Activated CD4-positive, alpha-beta T cell treated with anti-CD3 and anti-CD28 coated beads, Interleukin-2, amount 10 ng/mL, durations not matched to agents 24 days and 14 days (primary cell): ENCODE measurements at regions not wholly inside any gene's neighbourhood (a gene's known extent, or its start where the extent isn't known, plus 50 kb on each side); places are given as distances from the start of the nearest gene placed in this dataset.

Source experiments
- DNase-seq: peaks from one replicate; pipeline ENCODE4 v3.0.0; 2022
- H3K27ac Mint-ChIP-seq: one replicate; pipeline ENCODE4 v1.8.0; 2022; ENCODE audit warnings: mild to moderate bottlenecking, mixed read lengths
- H3K27me3 Mint-ChIP-seq: one replicate; pipeline ENCODE4 v1.8.0; 2022; ENCODE audit warnings: mixed read lengths
- H3K36me3 Mint-ChIP-seq: one replicate; pipeline ENCODE4 v1.8.0; 2022; ENCODE audit warnings: low read depth, mild to moderate bottlenecking, mixed read lengths
- H3K4me1 Mint-ChIP-seq: one replicate; pipeline ENCODE4 v1.8.0; 2021; ENCODE audit warnings: mixed read lengths
- H3K4me3 Mint-ChIP-seq: one replicate; pipeline ENCODE4 v1.8.0; 2022; ENCODE audit warnings: mild to moderate bottlenecking, moderate library complexity, mixed read lengths
- H3K9me3 Mint-ChIP-seq: one replicate; pipeline ENCODE4 v1.8.0; 2021; ENCODE audit warnings: mixed read lengths
- intact Hi-C: fragments of 100-400 bp; cut with micrococcal nuclease; formaldehyde crosslinking; loops from one replicate; pipeline ENCODE4 v1.15.1; 2023

GRCh38 chr15:77738441-77739302 lies 106.0 kb upstream of the LINGO1 start:
- Mint-ChIP-seq H3K27me3 (peaks cover 9% of the 10 kb centered on the region), H3K27ac (no peak overlapping the region), H3K4me1 (no peaks in the 10 kb centered on the region), H3K9me3 (no peaks in the 10 kb centered on the region), H3K4me3 (no peak overlapping the region), H3K36me3 (no peaks in the 10 kb centered on the region)
- DNase-seq = no peak
- intact Hi-C loops = no loop called here

GRCh38 chr15:77738038-77738370 lies 105.3 kb upstream of the LINGO1 start:
- Mint-ChIP-seq H3K9me3 (no peaks in the 10 kb centered on the region), H3K4me1 (no peaks in the 10 kb centered on the region), H3K36me3 (no peaks in the 10 kb centered on the region), H3K27ac (no peak overlapping the region), H3K4me3 (no peak overlapping the region), H3K27me3 (peaks cover 9% of the 10 kb centered on the region)
- DNase-seq = no peak
- intact Hi-C loops = no loop called here

- Mint-ChIP-seq H3K27ac (no peak overlapping the region), H3K4me1 (no peaks in the 10 kb centered on the region), H3K36me3 (no peaks in the 10 kb centered on the region), H3K27me3 (peaks cover 9% of the 10 kb centered on the region), H3K9me3 (no peaks in the 10 kb centered on the region), H3K4me3 (no peak overlapping the region)
- intact Hi-C loops = no loop called here
- no peak for DNase-seq
Measured at GRCh38 chr15:77737238-77738037, 104.7 kb upstream of the LINGO1 start.

- intact Hi-C loops = no loop called here
- H3K27ac Mint-ChIP-seq = no peak overlapping the region
- peaks cover 7% of the 10 kb centered on the region for H3K27me3 Mint-ChIP-seq
- H3K9me3 Mint-ChIP-seq = no peaks in the 10 kb centered on the region
- H3K36me3 Mint-ChIP-seq = no peaks in the 10 kb centered on the region
- no peaks in the 10 kb centered on the region for H3K4me1 Mint-ChIP-seq
- no peak for DNase-seq
- no peak overlapping the region for H3K4me3 Mint-ChIP-seq
Measured at GRCh38 chr15:77734306-77734705, 101.6 kb upstream of the LINGO1 start.

- Mint-ChIP-seq H3K9me3 (no peaks in the 10 kb centered on the region), H3K27ac (no peak overlapping the region), H3K4me3 (no peak overlapping the region), H3K4me1 (no peaks in the 10 kb centered on the region), H3K36me3 (no peaks in the 10 kb centered on the region), H3K27me3 (peaks cover 7% of the 10 kb centered on the region)
- no peak for DNase-seq
- intact Hi-C loops = no loop called here
Measured at GRCh38 chr15:77733579-77734300, 101.0 kb upstream of the LINGO1 start.

GRCh38 chr15:77732514-77733335 lies 100.0 kb upstream of the LINGO1 start:
- peaks cover 5% of the 10 kb centered on the region for H3K27me3 Mint-ChIP-seq
- DNase-seq = no peak
- H3K9me3 Mint-ChIP-seq = no peaks in the 10 kb centered on the region
- no peak overlapping the region for H3K27ac Mint-ChIP-seq
- H3K4me1 Mint-ChIP-seq = no peaks in the 10 kb centered on the region
- H3K4me3 Mint-ChIP-seq = no peak overlapping the region
- intact Hi-C loops = no loop called here
- no peaks in the 10 kb centered on the region for H3K36me3 Mint-ChIP-seq

GRCh38 chr15:77731945-77732344 lies 99.2 kb upstream of the LINGO1 start:
- H3K27ac Mint-ChIP-seq = no peak overlapping the region
- intact Hi-C loops = no loop called here
- no peaks in the 10 kb centered on the region for H3K36me3 Mint-ChIP-seq
- H3K4me3 Mint-ChIP-seq = no peak overlapping the region
- no peak for DNase-seq
- H3K9me3 Mint-ChIP-seq = no peaks in the 10 kb centered on the region
- no peaks in the 10 kb centered on the region for H3K4me1 Mint-ChIP-seq
- H3K27me3 Mint-ChIP-seq = peaks cover 1% of the 10 kb centered on the region

GRCh38 chr15:77731067-77731466 lies 98.4 kb upstream of the LINGO1 start:
- no peaks in the 10 kb centered on the region for H3K9me3 Mint-ChIP-seq
- DNase-seq = no peak
- H3K27ac Mint-ChIP-seq = no peak overlapping the region
- intact Hi-C loops = no loop called here
- no peak overlapping the region for H3K4me3 Mint-ChIP-seq
- no peaks in the 10 kb centered on the region for H3K27me3 Mint-ChIP-seq
- H3K36me3 Mint-ChIP-seq = no peaks in the 10 kb centered on the region
- no peaks in the 10 kb centered on the region for H3K4me1 Mint-ChIP-seq

- Mint-ChIP-seq H3K27ac (no peak overlapping the region), H3K4me1 (no peaks in the 10 kb centered on the region), H3K4me3 (no peak overlapping the region), H3K36me3 (no peaks in the 10 kb centered on the region), H3K27me3 (no peaks in the 10 kb centered on the region), H3K9me3 (no peaks in the 10 kb centered on the region)
- intact Hi-C loops = no loop called here
- no peak for DNase-seq
Measured at GRCh38 chr15:77727635-77728304, 95.1 kb upstream of the LINGO1 start.

- Mint-ChIP-seq H3K9me3 (no peaks in the 10 kb centered on the region), H3K36me3 (no peaks in the 10 kb centered on the region), H3K4me1 (no peaks in the 10 kb centered on the region), H3K27me3 (no peaks in the 10 kb centered on the region), H3K4me3 (no peak overlapping the region), H3K27ac (no peak overlapping the region)
- no peak for DNase-seq
- intact Hi-C loops = no loop called here
Measured at GRCh38 chr15:77724715-77725114, 92.0 kb upstream of the LINGO1 start.

GRCh38 chr15:77723756-77724155 lies 91.0 kb upstream of the LINGO1 start:
- H3K9me3 Mint-ChIP-seq = no peaks in the 10 kb centered on the region
- no peak overlapping the region for H3K4me3 Mint-ChIP-seq
- H3K36me3 Mint-ChIP-seq = no peaks in the 10 kb centered on the region
- H3K4me1 Mint-ChIP-seq = no peaks in the 10 kb centered on the region
- DNase-seq = no peak
- no peak overlapping the region for H3K27ac Mint-ChIP-seq
- no peaks in the 10 kb centered on the region for H3K27me3 Mint-ChIP-seq
- intact Hi-C loops = no loop called here

- Mint-ChIP-seq H3K4me1 (no peaks in the 10 kb centered on the region), H3K9me3 (no peaks in the 10 kb centered on the region), H3K27me3 (no peaks in the 10 kb centered on the region), H3K4me3 (no peak overlapping the region), H3K36me3 (no peaks in the 10 kb centered on the region), H3K27ac (no peak overlapping the region)
- intact Hi-C loops = no loop called here
- DNase-seq = no peak
Measured at GRCh38 chr15:77722759-77723460, 90.2 kb upstream of the LINGO1 start.

GRCh38 chr15:77721963-77722362 lies 89.3 kb upstream of the LINGO1 start:
- Mint-ChIP-seq H3K9me3 (no peaks in the 10 kb centered on the region), H3K4me3 (no peak overlapping the region), H3K36me3 (no peaks in the 10 kb centered on the region), H3K27ac (no peak overlapping the region), H3K4me1 (no peaks in the 10 kb centered on the region), H3K27me3 (no peaks in the 10 kb centered on the region)
- intact Hi-C loops = no loop called here
- no peak for DNase-seq
